ENCODE measurements at regions not wholly inside any gene's neighbourhood (a gene's known extent, or its start where the extent isn't known, plus 50 kb on each side); places are given as distances from the start of the nearest gene placed in this dataset.

DNA sequence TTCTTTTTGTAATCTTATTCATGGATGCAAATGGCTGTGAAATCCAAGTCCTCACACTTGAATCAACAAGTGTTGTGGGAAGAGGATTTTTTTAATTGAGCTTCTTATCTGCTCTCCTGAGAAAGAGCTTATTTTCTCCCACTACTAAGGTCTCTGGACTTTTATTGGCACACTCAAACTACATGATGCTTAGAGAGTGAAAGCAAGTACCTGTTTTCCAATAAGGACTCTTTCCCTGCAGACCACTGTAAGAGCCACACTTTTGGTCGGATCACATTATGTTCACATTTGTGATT lies 546.4 kb upstream of the ARRDC3 start:
- no peak for FAIRE-seq

More for the DNA sequence above, 546.4 kb upstream of the ARRDC3 start:
- Histone ChIP-seq H2AFZ (ENCODE audit: low read depth, low read length) (no peak overlapping the region), H3K9me1 (replicated peaks; ENCODE audit: control insufficient read depth, extremely low read depth, insufficient read depth, low read length) (no peaks in the 10 kb centered on the region), H3K27me3 (ENCODE audit: control insufficient read depth in 2 of 2, insufficient read depth in 2 of 2, low read length in 2 of 2) (no peaks in the 10 kb centered on the region), H3K79me2 (ENCODE audit: control insufficient read depth, insufficient read depth, low read length) (no peaks in the 10 kb centered on the region), H4K20me1 (replicated peaks; ENCODE audit: control insufficient read depth, extremely low read depth, insufficient read depth, low read length) (no peaks in the 10 kb centered on the region), H3K9me3 (replicated peaks; ENCODE audit: control insufficient read depth, insufficient read depth, low read length) (no peaks in the 10 kb centered on the region), H3K9ac (replicated peaks; ENCODE audit: extremely low read depth, insufficient read depth, low read length) (no peak overlapping the region), H3K4me1 (ENCODE audit: control insufficient read depth, extremely low read depth, insufficient read depth, low read length) (no peaks in the 10 kb centered on the region), H3K36me3 (ENCODE audit: control insufficient read depth in 2 of 2, extremely low read depth in 1 of 2, insufficient read depth in 2 of 2, low read length in 2 of 2) (no peaks in the 10 kb centered on the region), H3K4me2 (ENCODE audit: insufficient read depth, low read length) (no peak overlapping the region), H3K27ac (ENCODE audit: insufficient read depth, low read depth, low read length) (no peak overlapping the region), H3K4me3 (replicated peaks in 1 of 3; ENCODE audit: insufficient read depth in 1 of 3, low read depth in 1 of 3, low read length in 3 of 3) (no peak overlapping the region)
- intact Hi-C loops (cut with micrococcal nuclease) (loop anchor here (5.0 kb wide), 2 partner anchors 427 to 1978 kb away; no protein-coding TSS in a partner anchor), dilution Hi-C loops (cut with MboI; ENCODE audit: extremely low pct_ligation_motif_present, low sequenced_read_pairs) (no loop called here)
- no peak for TF ChIP-seq GATA2 (IDR thresholded peaks at IDR 0.05; ENCODE audit: insufficient read depth, insufficient read length, low read depth, low read length)
- TF ChIP-seq MYC (IDR thresholded peaks at IDR 0.05; ENCODE audit: low read depth, low read length), result no peak
- TF ChIP-seq EZH2 (IDR thresholded peaks at IDR 0.05; ENCODE audit: borderline replicate concordance, low read depth, low read length, severe bottlenecking), result no peak
- no peak for TF ChIP-seq CTCF (IDR thresholded peaks at IDR 0.05; ENCODE audit: extremely low read depth in 1 of 2, insufficient read depth in 1 of 2, low read depth in 1 of 2, low read length in 2 of 2)
- TF ChIP-seq POLR2AphosphoS5 (IDR thresholded peaks at IDR 0.05; ENCODE audit: insufficient read depth, low read depth, low read length), result no peak
- no TSS peak for BruUV-seq (replicated peaks)
- CTCF ChIA-PET, result interaction anchor here (0.6 to 1.9 kb wide), 19 partner anchors 9 to 1982 kb away, joined by 3 to 10 read pairs (median 3); no protein-coding TSS in a partner anchor
- POLR2A ChIA-PET, result no interaction called here
- no peak for DNase-seq (ENCODE audit: low read depth, low spot score)

Data from endothelial cell of umbilical vein (primary cell).